Endometrium (tissue), 2 donors: ENCODE measurements at regions not wholly inside any gene's neighbourhood (a gene's known extent, or its start where the extent isn't known, plus 50 kb on each side); places are given as distances from the start of the nearest gene placed in this dataset.
A peak's percentile ranks its signal among the peaks of the same experiment; 100 is the strongest.
"Not testable (repeated sequence)": the region's sequence is repeated elsewhere in the genome, so short reads cannot be mapped to it uniquely, and the experiment has no call there.

Experiments used
- FAIRE-seq: peaks from 2 replicates; lab custom pipeline; 2012; peaks lifted over from hg19 to GRCh38; lab: Jason Lieb, UNC
- donor health status: control.
- donor health status: control.

DNA sequence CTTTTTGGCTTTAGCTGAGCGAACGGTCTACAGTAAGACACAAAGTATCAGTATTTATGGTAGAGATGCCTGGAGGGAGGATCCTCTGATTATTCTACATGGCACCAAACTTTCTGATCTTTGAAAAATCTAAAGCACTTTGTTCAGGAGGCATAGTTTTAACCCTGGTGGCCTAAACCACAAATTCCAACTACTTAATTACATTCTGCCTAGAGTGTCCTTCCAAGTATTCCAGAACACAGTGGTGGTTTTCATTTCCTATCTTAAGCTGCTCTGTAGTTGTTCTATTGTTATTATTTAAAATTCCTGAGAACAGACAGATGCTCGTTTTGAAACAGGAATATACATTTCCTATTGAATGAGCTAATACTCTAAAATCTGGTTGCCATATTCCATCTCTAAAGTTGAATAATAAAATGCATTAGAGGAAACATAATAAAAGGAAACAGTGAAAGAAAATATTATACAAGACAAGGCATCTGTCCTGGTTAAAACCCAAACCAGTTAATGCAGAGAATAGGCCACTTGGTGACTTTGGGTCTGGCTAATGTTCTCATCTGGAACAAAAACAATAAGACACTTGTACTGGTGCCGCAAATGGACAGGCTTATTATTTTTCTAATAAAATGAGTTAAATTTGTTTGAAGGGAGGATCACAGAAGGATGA is 657.4 kb downstream of the SPRY1 start:
- peak; percentile 70 for FAIRE-seq

DNA sequence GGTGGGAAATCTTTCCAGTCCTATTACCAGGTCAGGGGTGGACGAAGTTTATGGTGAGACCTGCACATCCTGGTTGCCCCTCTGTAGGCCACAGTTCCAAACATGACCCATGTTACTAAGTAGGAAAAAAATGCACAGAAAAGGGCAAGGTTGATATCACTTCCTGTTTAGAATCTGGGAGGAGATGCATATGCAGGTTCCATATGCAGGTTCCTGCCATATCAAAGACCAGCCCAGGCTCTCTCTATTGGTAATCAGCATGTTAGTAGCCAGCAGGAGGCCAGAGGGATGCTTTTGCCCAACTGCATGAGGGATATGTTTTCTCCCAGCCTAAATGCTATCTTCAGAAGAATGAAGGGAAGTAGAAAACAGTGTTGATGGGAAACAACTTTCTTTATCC is 657.2 kb downstream of the ANKRD50 start:
- no peak for FAIRE-seq

DNA sequence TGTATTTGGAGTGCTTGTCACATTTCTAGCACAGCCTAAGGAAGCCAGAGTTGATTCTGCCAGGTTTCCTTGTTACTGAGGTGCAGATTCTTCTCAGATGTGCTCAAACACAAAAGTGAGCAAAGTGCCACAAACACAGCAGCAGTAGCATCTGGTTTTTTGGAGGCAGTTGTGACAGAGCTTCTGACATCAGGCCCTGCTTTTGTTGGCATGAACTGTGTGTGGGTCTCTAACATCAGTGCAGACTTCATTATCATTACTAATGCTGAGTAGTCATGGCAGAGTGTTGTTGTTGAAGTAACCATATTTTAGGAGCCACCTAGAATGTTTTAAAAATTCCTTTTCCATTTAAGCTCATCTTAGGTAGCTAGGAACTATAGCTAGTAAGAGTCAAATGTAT is 656.6 kb downstream of the ANKRD50 start:
- FAIRE-seq, result no peak

DNA sequence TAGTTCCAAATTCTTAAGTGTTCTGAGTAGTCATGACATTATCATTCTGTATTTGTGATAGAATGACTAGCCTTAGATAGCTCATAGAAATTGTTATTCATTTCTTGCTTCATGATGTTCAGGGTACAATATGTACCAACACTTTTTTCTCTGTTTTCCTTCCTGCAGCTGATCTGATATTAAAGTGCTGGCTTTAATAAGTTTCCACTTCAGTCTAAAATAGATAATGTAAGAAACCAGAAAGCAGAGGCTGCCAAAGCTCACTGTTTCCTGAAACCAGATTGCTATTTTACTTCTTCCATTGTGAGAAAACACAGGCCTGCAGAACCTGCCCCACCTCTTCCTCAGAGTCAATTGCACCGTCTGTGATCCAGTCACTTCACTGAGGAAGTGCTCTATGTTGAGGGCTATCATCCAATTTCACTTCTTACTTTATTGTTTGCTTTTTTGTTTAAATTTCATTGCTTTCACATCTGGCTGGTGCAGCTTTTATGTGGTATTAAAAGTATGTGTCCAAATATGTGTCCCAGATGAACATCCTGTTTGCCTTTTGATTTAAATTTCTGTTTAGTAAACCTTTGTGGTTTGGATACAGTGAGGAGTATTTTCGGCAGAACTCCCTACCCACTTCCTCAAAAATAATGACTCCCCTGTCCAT is 652.1 kb downstream of the ANKRD50 start:
- peak; percentile 100 for FAIRE-seq

DNA sequence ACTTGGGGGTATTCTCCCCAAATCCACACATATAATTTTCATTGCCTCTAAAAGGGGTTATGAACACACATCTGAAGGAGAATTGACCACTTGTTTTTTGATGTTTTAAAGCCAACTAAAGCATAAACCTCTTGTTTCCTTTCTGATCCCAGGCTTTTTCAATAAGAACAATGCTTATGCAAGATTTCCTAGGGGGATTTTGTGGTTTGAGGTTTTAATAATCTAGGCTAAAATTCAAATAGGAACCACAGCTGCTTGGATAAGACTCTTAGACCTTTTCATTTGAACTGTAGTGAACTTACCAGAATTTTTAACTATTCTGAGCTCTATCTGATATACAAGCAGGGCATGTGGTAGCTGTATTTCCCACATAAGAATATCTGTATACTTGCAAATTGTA is 651.1 kb downstream of the ANKRD50 start:
- FAIRE-seq, result no peak

DNA sequence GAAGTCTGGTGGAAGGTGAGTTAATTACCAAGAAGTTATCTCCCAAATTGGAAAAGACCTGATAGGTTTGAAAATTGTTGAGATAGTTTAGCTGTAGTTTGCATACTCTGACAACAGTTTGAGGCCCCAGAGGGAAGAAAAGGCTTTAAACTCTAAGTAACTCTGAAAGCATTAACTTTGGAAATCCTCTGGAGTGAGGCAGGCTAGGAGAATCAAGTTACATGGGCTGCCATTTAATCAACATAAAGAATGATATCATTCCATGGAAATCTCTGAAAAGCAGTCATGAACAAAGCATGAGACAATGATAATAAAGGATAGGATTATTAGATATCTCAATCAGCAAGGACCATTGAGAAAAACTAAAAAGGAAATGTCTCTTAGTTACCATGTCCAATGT is 647.1 kb downstream of the ANKRD50 start:
- no peak for FAIRE-seq

DNA sequence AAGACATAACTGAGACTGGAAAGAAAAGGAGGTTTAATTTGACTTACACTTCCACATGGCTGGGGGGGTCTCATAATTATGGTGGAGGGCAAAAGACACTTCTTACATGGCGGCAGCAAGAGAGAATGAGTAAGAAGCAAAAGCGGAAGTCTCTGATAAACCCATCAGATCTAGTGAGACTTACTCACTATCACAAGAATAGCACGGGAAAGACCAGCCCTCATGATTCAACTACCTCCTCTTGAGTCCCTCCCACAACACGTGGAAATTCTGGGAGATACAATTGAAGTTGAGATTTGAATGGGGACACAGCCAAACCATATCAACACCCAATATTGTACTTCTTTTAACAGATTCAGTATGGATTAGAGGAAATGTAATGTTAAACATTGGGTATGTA is 646.6 kb downstream of the ANKRD50 start:
- FAIRE-seq, result no peak

DNA sequence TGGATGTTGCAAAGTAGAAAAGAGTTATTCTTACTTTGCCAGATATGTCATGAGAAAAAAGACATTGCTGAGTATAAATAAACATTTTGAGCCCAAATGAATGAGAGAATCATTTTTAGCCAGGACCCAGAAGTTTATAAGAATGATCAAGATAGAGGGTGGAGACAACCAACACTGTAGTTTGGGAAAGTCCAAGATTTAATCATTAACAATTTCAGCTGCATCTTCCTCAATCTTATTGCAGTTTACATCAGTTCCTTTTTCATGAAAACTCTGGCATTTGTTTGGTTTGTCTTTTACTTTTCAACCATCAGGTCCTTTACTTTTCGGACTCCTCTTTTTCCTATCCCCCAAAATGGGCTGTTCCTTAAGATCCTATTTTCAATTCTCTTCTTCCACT is 645.9 kb downstream of the ANKRD50 start:
- FAIRE-seq, result no peak

DNA sequence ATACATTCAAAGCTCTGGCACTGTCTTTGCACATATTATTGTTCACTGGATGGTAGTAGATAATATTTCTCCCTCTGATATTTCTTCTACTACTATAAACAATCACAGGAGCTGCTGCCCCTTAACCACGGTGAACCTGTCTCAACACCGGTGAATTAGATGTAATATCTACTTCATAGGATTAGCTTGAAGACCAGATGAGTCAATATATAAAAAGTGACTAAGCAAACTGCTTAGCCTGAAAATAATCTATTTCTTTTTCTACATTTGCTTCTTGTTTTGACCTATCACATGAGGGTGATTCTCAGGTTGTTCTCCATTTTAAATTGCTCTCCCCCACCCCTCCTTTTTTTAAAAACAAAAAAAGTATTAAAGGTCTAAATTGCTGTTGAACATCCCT is 645.5 kb downstream of the ANKRD50 start:
- no peak for FAIRE-seq

DNA sequence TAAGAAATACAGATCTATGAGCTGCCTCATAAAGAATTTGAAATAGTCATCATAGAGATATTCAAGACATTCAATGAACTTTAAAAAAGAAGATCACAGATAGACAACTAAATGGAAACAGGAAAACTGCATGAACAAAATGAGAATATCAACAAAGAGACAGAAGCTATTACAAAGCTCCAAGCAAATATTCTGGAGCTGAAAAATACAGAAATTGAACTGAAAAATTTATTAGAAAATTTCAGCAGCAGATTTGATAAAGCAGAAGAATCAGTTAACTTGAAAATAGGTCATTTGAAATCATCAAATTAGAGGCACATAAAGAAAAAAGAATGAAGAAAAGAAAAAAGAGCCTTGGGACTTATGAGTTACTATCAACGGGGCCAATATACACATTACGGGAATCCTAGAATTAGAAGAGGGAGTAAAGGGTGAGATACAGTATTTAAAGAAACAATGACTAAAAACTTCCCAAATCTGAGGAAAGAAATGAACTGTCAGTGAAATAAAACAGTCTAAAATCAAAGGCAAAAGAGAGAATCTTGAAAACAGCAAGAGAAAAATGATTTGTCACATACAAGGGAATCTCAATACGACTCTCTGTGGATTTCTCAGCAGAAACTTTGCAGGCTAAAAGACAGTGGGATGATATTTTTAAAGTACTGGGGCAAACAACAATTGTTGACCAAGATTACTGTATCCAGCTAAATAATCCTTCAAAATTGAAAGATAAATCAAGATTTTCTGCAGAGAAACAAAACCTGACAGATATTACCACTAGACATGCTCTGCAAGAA is 641.6 kb downstream of the ANKRD50 start:
- no peak for FAIRE-seq

DNA sequence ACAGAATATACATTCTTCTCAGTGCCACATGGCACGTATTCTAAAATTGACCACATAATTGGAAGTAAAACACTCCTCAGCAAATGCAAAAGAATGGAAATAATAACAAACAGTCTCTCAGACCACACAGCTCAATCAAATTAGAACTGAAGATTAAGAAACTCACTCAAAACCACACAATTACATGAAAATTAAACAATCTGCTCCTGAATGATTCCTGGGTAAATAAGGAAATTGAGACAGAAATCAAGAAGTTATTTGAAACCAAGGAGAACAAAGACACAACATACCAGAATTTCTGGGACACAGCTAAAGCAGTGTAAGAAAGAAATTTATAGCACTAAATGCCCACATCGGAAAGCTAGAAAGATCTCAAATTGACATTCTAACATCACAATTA is 637.3 kb downstream of the ANKRD50 start:
- FAIRE-seq, result not testable (repeated sequence)

DNA sequence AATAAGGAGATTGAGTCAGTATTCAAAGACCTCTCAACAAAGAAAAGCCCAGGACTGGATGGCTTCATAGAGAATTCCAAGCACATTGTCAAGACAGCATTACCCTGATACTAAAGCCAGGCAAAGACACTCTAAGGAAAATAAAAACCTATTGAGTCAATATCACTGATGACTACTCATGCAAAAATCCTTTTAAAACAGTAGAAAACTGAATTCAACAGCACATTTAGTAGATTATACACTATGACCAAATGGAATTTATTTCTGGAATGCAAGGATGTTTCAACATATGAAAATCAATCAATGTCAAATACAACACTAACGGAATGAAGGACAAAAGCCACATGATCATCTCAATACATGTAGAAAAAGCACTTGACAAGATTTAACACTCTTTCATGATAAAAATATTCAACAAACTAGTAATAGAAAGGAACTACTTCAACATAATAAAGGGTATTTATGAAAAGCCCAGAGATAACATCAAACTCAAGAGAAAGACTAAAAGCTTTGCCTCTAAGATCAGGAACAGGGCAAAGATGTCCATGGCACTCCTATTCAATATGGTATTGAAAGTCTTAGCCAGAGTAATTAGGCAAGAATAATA is 633.3 kb downstream of the ANKRD50 start:
- no peak for FAIRE-seq

DNA sequence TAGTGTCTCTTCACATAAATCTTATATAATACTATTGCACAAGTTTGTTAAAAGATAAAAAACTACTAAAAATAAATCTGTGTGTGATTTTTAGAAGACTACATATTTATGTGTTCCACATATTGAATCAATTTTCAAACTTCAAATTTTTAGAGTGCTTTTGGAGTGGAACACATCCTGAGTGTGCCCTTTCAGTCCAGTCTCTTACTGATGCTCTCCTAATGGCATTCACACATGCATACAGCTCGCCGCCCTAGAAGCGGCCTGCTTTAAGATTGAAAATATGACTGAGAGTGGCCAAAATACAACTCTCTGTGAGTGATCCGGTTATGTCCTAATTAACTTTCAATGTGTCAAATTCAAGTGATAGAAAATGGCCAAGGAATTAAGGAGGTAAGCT is 628.8 kb downstream of the ANKRD50 start:
- FAIRE-seq, result peak; percentile 21

DNA sequence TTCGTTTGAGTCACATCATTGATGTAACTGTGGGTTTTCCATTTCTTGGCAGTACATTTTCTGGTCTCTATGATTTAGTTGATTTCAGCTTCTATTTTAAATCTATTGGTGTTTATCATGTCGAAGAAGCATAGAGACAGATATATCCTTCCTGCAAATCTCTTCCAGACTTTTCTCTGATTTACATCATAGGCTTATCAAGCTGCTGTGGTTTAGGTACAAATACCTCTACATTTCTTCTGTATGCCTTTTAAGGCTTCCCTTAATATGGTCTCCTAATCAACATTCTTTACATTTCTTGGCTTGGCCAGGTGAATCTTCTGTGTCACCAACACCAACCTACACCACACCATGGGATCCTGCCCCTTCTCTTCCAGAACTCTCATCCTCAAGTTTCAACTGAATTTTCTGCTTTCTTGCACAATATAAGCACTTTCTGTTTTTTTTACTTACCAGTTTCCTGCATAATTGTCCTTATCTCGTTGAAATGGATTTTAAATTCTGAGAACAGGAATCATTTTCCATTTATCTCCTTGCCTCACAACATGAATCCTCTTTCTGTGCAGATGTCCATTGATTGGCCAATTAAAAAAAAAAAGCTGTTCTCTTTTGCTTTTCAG is 626.9 kb downstream of the ANKRD50 start:
- FAIRE-seq, result no peak

DNA sequence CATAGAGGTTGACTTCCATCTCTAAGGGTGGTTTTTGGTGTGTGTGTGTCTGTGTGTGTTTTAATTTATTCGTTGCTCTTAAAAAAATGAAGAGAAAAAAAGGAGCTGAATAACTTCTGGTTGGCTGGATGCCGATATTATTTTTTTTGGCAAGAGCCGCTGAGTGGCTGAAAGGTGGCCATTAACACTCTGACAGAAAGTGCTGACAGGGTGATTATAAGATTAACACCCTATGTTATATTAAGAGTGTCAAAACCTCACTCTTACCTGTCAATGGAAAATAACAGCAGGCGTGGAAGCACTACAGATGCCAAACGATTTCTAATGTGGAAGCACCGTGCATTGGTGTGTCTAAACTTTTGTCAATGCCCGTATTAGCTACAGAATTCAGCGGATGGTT is 622.5 kb downstream of the ANKRD50 start:
- no peak for FAIRE-seq

DNA sequence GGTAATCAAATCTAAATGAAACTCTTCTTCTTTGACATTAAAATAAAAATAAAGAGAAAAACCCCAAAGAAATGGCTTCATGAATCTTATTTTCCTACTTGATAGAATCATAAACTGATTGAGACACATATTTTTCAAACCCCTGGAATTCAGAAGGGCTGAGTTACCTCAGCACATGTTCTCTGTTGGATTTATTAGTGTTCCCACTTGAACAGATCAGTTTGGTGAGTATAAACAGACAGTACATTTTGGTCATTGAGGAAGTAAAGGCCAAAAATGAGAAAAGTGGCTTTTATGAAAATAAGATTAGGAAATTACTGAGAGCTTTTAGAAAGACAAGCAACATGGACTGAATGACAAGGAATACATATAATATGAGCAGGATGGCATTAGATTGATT is 620.4 kb downstream of the ANKRD50 start:
- FAIRE-seq, result no peak

DNA sequence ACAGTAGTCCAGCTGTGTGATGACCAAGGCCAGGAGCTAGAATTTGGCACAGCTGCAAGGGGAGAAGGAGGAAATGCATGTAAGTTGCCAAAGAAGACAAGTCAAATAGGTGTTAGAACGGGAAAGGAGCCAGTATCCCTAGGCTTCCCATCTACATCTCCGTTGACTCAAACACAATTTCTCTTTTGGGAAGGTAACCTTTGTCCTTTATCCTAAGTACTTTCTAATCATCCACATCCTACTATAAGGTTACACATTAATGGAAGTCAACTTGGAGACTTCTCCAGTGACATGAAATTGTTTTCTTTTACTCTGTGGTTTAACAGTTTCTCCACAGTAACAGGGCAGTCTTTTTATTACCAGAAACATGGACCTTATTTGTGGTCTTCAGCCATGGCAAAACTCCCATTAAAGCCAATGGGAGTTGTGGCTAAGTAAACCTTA is 620.0 kb downstream of the ANKRD50 start:
- no peak for FAIRE-seq

DNA sequence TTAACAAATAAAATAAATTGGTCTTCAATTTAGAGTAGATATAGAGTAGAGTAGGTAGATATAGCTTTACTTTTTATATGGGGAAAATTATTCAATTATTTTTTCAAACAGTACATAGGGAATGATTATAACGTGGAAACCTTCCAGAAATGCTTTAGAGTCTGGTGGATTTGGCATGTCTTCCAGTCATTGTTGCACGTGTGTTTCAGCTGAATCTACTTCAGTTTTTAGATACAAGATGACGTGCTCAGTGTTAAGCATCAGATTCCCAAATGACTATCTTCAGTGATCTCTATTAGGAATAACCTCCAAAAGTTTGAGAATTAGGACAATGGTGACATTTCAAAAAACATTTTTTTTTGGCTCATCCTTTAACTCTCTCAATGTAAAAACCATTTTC is 616.9 kb downstream of the ANKRD50 start:
- FAIRE-seq, result no peak

DNA sequence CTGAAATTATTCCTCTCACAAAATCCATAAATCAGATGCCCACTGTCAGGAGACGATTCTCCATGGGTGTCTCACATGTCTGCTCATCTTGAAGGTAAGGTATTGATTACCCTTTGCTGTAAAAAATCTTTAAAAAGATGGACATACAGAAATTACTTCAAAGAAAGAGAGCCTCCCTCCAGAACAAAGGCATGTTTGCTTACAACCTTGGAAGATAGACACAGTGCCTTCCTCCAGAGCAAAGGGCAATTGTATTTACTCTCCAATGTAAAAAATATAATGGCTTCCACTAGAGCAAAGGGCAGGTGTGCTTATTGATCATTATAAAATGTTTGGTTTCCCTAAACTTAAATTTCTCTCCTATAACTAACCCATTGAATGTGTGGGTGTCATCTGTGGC is 616.2 kb downstream of the ANKRD50 start:
- FAIRE-seq, result no peak

DNA sequence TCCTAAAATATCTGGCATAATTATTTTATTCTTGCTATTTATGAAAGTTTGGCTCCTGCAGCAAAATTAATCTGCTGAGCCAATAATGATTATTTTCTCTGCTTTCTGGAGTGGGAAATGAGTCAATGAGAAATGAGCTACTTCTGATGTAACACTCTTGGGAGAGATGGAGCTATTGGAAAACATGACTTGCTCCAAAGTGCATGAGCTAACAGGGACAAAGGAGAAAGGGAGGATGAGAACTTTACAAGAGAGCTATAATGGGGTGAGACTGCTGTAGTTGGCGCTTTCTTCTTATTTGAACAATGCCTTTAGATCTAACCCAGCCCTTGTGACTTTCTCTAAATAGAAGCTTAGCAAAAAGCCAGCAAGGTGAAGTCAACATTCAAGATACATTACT is 615.1 kb downstream of the ANKRD50 start:
- FAIRE-seq, result no peak

DNA sequence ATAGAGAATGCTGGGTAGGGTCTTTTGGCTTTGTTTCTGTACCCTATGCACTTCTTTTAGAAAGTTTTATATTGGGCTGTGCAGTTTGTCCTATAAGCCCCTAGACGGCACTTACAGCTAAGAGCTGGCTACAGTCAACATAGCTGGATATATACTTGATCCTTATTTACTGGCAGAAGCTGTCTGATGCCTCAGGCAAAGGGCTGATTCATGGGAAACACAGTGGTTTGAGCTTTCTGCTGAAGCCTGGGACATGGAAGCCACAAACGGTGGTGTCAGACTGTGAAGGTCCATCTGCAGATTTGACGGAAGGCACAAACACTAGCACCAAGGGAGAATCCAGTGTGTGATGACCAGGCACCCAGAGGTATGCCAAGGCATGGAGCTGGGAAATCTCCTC is 608.4 kb downstream of the ANKRD50 start:
- FAIRE-seq, result no peak

DNA sequence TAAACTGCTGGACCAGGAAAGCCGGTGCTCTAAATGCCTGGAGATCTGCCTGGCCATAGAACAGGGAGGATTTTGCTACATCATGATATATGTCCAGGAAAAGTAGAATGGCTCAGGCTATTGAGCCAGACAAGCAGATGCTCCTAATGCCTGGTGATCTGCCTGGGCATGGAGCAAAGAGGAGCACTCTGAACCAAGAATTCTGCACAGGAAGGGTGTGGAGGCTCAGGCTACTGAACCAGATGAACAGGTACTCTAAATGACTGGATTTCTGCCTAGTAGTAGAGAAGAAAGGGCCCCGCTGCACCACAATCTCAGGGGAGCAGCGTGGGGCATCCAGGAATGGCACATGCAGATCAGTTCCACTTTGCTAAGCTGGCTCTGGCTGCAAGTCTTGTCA is 607.9 kb downstream of the ANKRD50 start:
- FAIRE-seq, result no peak

DNA sequence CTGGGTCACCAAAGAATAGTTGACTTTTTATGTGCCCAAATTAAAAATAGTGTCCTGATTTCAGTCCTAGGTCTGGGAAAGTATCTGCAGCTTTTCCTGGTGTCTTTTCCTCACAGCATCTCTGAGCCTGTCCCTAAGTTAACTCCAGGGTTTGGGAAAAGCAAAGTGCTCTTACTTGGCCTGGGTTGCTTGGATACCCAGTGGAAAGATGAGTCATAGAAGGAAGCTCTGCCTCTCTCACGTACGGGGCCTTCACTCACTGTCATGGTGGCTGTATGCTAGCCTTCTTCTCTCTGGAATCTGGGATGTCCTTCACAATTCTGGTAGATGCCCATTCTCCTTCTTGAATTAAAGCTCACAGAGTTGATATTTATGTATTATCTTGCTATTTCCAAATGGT is 607.3 kb downstream of the ANKRD50 start:
- no peak for FAIRE-seq
